NB4 (cell line): ENCODE measurements at regions not wholly inside any gene's neighbourhood (a gene's known extent, or its start where the extent isn't known, plus 50 kb on each side); places are given as distances from the start of the nearest gene placed in this dataset.

ENCODE experiments used
- MYC ChIP-seq: IDR thresholded peaks from 2 replicates; pipeline ENCODE4 v1.6.1; 2011; ENCODE audit warnings: low read depth, low read length
- POLR2A ChIP-seq: IDR thresholded peaks from 2 replicates; pipeline ENCODE4 v1.6.1; 2011; ENCODE audit warnings: mild to moderate bottlenecking; ENCODE audit not compliant: insufficient read length; ENCODE audit errors: extremely low read depth
- TF ChIP-seq, protein P1 (sequence below): IDR thresholded peaks from one replicate; pipeline ENCODE4 v1.5.1; 2012; ENCODE audit warnings: low read depth, low read length

DNA sequence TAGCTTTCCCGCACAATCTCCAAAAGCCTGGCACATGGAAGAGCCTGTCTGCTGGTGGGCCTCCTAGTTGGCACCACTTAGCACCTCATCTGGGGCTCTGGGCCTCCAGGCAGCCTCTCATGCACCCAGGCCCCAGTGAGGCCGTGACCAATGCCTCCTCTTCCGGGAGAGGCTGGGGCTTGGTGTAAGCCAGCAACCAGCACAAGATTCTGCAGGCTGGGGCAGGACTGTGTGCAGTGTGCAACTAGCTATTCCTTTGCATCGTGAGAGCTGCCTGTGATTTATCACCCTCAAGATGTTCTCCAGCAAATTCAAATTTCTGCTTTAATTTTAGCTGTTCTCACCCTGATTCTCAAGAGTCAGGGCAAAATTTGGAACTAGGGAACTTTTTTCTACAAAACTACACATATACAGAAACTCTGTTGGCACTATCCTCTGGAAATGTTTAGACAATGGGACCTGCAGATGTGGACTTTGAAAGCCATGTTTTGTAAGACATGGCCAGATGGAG, 603.7 kb upstream of the MKI67 start:
- TF ChIP-seq, protein P1, sequence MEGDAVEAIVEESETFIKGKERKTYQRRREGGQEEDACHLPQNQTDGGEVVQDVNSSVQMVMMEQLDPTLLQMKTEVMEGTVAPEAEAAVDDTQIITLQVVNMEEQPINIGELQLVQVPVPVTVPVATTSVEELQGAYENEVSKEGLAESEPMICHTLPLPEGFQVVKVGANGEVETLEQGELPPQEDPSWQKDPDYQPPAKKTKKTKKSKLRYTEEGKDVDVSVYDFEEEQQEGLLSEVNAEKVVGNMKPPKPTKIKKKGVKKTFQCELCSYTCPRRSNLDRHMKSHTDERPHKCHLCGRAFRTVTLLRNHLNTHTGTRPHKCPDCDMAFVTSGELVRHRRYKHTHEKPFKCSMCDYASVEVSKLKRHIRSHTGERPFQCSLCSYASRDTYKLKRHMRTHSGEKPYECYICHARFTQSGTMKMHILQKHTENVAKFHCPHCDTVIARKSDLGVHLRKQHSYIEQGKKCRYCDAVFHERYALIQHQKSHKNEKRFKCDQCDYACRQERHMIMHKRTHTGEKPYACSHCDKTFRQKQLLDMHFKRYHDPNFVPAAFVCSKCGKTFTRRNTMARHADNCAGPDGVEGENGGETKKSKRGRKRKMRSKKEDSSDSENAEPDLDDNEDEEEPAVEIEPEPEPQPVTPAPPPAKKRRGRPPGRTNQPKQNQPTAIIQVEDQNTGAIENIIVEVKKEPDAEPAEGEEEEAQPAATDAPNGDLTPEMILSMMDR = no peak
- TF ChIP-seq MYC (no peak), POLR2A (no peak)
